ENCODE measurements at regions not wholly inside any gene's neighbourhood (a gene's known extent, or its start where the extent isn't known, plus 50 kb on each side); places are given as distances from the start of the nearest gene placed in this dataset.

GRCh38 chr2:207290833-207291624 lies 125.3 kb upstream of the KLF7 start:
- no peak for DNase-seq

GRCh38 chr2:207291625-207292252 lies 126.0 kb upstream of the KLF7 start:
- no peak for DNase-seq

- DNase-seq: no peak
Observed at GRCh38 chr2:207296265-207296948, 130.7 kb upstream of the KLF7 start.

GRCh38 chr2:207300817-207301216 lies 135.1 kb upstream of the KLF7 start:
- no peak for DNase-seq

- peak in 1 of 3 experiments; percentile 6 for DNase-seq
Observed at GRCh38 chr2:207304761-207305160, 139.0 kb upstream of the KLF7 start.

- no peak for DNase-seq
Observed at GRCh38 chr2:207308519-207309224, 142.9 kb upstream of the KLF7 start.

- peak in 1 of 3 experiments; percentile 32 for DNase-seq
Observed at GRCh38 chr2:207311316-207312005, 145.7 kb upstream of the KLF7 start.

GRCh38 chr2:207312006-207312356 lies 146.2 kb upstream of the KLF7 start:
- DNase-seq: no peak

- DNase-seq: no peak
Observed at GRCh38 chr2:207313947-207314346, 148.2 kb upstream of the KLF7 start.

GRCh38 chr2:207315131-207315530 lies 149.4 kb upstream of the KLF7 start:
- DNase-seq: peak in 1 of 3 experiments; percentile 17

- DNase-seq: peak in 1 of 3 experiments; percentile 24
Observed at GRCh38 chr2:207316484-207316883, 150.7 kb upstream of the KLF7 start.

- DNase-seq: no peak
Observed at GRCh38 chr2:207316906-207317305, 151.2 kb upstream of the KLF7 start.

GRCh38 chr2:207317378-207317984 lies 151.7 kb upstream of the KLF7 start:
- no peak for DNase-seq

GRCh38 chr2:207318181-207318628 lies 152.5 kb upstream of the KLF7 start:
- DNase-seq: no peak

GRCh38 chr2:207319316-207319715 lies 153.6 kb upstream of the KLF7 start:
- no peak for DNase-seq

- no peak for DNase-seq
Observed at GRCh38 chr2:207320381-207321159, 154.8 kb upstream of the KLF7 start.

GRCh38 chr2:207321514-207321913 lies 155.8 kb upstream of the KLF7 start:
- no peak for DNase-seq

GRCh38 chr2:207324001-207324400 lies 158.3 kb upstream of the KLF7 start:
- DNase-seq: no peak

- no peak for DNase-seq
Observed at GRCh38 chr2:207327513-207327912, 161.8 kb upstream of the KLF7 start.

GRCh38 chr2:207328944-207329386 lies 163.2 kb upstream of the KLF7 start:
- DNase-seq: no peak

GRCh38 chr2:207330912-207331311 lies 165.2 kb upstream of the KLF7 start:
- DNase-seq: no peak

Measured in NCI-H1417 (cell line).